Esophagus muscularis mucosa (tissue), 4 donors: ENCODE measurements at regions not wholly inside any gene's neighbourhood (a gene's known extent, or its start where the extent isn't known, plus 50 kb on each side); places are given as distances from the start of the nearest gene placed in this dataset.

Experiments
- DNase-seq: peaks from one replicate; pipeline ENCODE4 v3.0.0-alpha.2; 2017; ENCODE audit errors: extremely low spot score
- H3K27ac ChIP-seq, 4 donors: fragments of 200-600 bp; sonication (generic); replicated peaks in 1 of 4; 1 replicate in 3 of 4; 2 replicates in 1 of 4; pipeline ENCODE4 v1.5.1; 2016 to 2019; ENCODE audit warnings: mild to moderate bottlenecking in 1 of 4
- H3K27me3 ChIP-seq, 4 donors: fragments of 200-600 bp; sonication (generic); one replicate each; pipeline versions ENCODE4 v1.5.1 to v1.6.0; 2016 to 2019
- H3K36me3 ChIP-seq, 4 donors: fragments of 200-600 bp; sonication (generic); one replicate each; pipeline ENCODE4 v1.5.1; 2016 to 2019
- H3K4me1 ChIP-seq, 4 donors: fragments of 200-600 bp; sonication (generic); one replicate each; pipeline ENCODE4 v1.5.1; 2016 to 2019
- H3K4me3 ChIP-seq, 4 donors: fragments of 200-600 bp; sonication (generic); 1 replicate in 2 of 4; 2 replicates in 2 of 4; pipeline ENCODE4 v1.5.1; 2016 to 2019; ENCODE audit warnings: mild to moderate bottlenecking in 4 of 4, moderate library complexity in 1 of 4
- H3K9me3 ChIP-seq, 4 donors: fragments of 200-600 bp; sonication (generic); 1 replicate in 3 of 4; 2 replicates in 1 of 4; pipeline ENCODE4 v1.5.1; 2016 to 2019
- EP300 ChIP-seq: sonication (generic); formaldehyde crosslinking; IDR thresholded peaks from one replicate; pipeline ENCODE4 v1.6.1; 2017; ENCODE audit warnings: antibody characterized with exemption
- POLR2A ChIP-seq: fragments of 450-650 bp; IDR thresholded peaks from one replicate; pipeline ENCODE4 v1.6.1; 2017; ENCODE audit warnings: antibody characterized with exemption, moderate library complexity, mild to moderate bottlenecking, low read depth
- POLR2AphosphoS5 ChIP-seq, 2 donors: sonication (generic); formaldehyde crosslinking; IDR thresholded peaks; one replicate each; pipeline ENCODE4 v1.6.1; 2017; ENCODE audit warnings: antibody characterized with exemption in 2 of 2
- WGBS: methylation state at CpG from one replicate; pipeline ENCODE4 v1.1.5; 2018; 5-methylcytosine and 5-hydroxymethylcytosine counted together
- intact Hi-C: fragments of 100-400 bp; cut with DNase I; formaldehyde crosslinking; loops from one replicate; pipeline ENCODE4 v1.15.1; 2023
- TF ChIP-seq, protein P1 (sequence below), 3 experiments: fragments of 200-600 bp in 2 of 3; fragments of 450-650 bp in 1 of 3; sonication (generic) in 2 of 3; IDR thresholded peaks; one replicate each; pipeline ENCODE4 v1.5.1; 2017 to 2019; ENCODE audit warnings: antibody characterized with exemption in 3 of 3, mild to moderate bottlenecking in 2 of 3, moderate library complexity in 1 of 3

DNA sequence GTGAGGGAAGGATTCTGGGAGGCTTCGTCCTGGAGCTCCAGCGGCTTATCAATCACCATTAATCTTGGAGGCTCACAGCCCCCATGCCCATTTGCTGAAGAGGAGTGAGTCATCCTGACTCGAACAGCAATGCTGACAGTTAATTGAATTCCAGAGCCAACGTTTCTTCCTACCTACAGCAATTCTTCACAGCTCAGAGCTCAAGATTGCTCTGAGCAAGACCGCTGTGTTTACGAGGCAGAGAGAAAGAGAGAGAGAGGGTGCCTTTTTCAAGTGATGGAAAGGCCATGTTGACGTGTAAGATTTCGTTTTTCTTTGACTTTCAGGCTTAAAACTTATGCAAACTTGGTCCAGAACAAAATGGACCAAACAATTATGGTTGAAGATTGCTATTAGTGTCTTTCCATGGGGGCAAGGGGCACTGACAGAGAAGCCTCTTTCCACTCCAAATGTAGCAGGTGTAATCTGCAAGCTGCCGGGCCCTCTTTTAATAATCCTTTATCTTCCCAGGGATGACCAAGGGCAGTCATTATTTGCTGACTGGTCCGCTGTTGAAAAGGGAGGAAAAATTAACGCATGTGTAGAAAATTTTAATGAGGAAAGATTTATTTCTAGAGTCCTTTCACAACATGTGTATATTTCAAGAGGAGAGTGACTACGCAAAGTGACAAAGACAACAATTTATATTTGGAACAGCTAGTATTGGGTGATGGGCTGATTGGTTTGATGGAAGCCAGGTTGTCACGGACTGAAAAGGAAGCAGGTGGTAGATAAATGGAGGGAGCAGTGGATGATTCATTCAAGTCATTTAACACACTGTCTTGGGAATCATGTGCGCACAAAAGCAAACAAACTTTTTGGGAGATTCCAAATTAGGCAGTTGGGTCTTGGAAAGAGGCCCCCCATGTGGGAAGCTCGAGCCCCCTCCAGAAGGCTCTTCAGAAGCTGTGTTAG, 136.1 kb upstream of the IRF2BP2 start:
- Histone ChIP-seq H3K4me3 (no peak overlapping the region), H3K27ac (no peak overlapping the region), H3K4me1 (peaks cover 10 to 40% (median 32%) of the 10 kb centered on the region in 4 donors), H3K9me3 (no peaks in the 10 kb centered on the region), H3K36me3 (no peaks in the 10 kb centered on the region), H3K27me3 (no peaks in the 10 kb centered on the region)
- intact Hi-C loops, result loop anchor here (10.0 kb wide), 1 partner anchor 309 kb away; no protein-coding TSS in a partner anchor
- no peak for DNase-seq
- 73% methylated on average over 15 of the region's 15 CpGs for WGBS
- no peak for TF ChIP-seq EP300
- peak in 1 of 2 donors; percentile 13 for TF ChIP-seq POLR2AphosphoS5 (IDR thresholded peaks at IDR 0.05)
- no peak for TF ChIP-seq POLR2A

DNA sequence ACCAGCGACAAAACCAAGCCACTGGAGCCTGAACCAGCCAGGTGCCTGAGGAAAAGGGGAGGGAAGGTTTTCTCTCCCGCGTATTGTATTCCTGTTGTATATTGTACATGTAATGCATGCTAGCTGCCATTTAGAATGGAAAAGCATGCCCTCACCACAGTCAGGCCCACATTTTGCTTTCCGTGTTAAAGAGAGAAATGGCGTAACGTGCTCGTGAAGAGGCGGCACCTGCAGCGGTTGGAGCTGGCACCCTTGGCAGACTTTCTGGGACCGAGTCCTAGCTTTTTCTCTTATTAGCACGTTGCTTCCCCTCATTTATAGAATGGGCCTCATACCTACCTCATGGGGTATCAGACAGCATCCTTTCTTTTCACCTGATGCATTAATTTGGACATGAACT, 135.3 kb upstream of the IRF2BP2 start:
- peaks cover 4 to 36% (median 24%) of the 10 kb centered on the region in 4 donors for H3K4me1 ChIP-seq
- peak overlapping the region in 1 of 4 donors; percentile 68 for H3K27ac ChIP-seq
- H3K36me3 ChIP-seq, result no peaks in the 10 kb centered on the region
- DNase-seq, result no peak
- H3K9me3 ChIP-seq, result no peaks in the 10 kb centered on the region
- intact Hi-C loops, result loop anchor here (10.0 kb wide), 1 partner anchor 310 kb away; no protein-coding TSS in a partner anchor
- no peak for TF ChIP-seq POLR2AphosphoS5 (IDR thresholded peaks at IDR 0.05)
- TF ChIP-seq, protein P1, sequence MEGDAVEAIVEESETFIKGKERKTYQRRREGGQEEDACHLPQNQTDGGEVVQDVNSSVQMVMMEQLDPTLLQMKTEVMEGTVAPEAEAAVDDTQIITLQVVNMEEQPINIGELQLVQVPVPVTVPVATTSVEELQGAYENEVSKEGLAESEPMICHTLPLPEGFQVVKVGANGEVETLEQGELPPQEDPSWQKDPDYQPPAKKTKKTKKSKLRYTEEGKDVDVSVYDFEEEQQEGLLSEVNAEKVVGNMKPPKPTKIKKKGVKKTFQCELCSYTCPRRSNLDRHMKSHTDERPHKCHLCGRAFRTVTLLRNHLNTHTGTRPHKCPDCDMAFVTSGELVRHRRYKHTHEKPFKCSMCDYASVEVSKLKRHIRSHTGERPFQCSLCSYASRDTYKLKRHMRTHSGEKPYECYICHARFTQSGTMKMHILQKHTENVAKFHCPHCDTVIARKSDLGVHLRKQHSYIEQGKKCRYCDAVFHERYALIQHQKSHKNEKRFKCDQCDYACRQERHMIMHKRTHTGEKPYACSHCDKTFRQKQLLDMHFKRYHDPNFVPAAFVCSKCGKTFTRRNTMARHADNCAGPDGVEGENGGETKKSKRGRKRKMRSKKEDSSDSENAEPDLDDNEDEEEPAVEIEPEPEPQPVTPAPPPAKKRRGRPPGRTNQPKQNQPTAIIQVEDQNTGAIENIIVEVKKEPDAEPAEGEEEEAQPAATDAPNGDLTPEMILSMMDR (IDR thresholded peaks at IDR 0.05), result no peak
- TF ChIP-seq EP300, result no peak
- no peak for TF ChIP-seq POLR2A
- no peak overlapping the region for H3K4me3 ChIP-seq
- H3K27me3 ChIP-seq, result no peaks in the 10 kb centered on the region
- 94% methylated on average over 11 of the region's 11 CpGs for WGBS

DNA sequence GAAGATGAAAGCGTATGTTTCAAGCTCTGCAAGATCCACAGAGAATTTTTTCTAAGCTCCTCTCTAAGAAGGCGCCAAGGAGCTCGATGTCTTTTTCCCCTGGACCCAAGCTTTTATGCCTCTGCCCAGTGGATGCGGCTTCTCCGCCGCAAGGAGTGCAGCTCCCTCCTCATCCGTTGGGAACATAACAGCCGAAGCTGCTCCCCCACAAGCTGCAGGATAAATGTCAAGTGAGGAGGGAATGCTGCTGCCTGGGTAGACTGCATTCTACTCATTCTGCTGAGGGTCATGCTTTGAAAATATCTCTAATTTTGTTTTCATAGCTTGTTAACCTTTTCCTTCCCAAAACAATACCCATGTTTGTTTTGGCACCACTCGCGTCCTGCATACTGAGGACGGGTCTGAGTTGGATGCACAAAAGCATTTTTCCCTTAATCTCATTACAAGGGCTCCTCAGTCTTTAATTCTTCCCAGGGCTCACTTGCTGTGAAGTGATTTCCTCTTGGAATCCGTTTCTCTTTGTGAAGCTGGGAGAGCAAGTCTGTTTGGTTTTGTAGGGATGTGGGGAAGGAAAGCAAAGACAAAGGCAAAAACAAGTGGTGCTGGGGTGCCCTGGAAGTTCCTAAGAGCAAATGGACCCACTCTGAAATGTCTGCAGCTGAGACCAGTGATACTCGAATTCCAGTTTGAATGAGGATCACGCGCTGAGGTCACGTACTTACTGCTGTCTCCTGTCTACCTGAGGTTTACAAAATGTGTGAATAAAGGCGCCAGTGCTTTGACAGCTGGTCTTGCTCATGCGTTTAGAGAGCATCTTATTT, 134.0 kb upstream of the IRF2BP2 start:
- H3K36me3 ChIP-seq, result no peaks in the 10 kb centered on the region
- intact Hi-C loops, result loop anchor here (10.0 kb wide), 1 partner anchor 311 kb away; no protein-coding TSS in a partner anchor
- 17% methylated on average over 17 of the region's 18 CpGs for WGBS
- H3K9me3 ChIP-seq, result no peaks in the 10 kb centered on the region
- DNase-seq, result no peak
- no peak for TF ChIP-seq EP300
- no peak for TF ChIP-seq POLR2A
- TF ChIP-seq POLR2AphosphoS5 (IDR thresholded peaks at IDR 0.05), result peak in 1 of 2 donors; percentile 7
- TF ChIP-seq, protein P1 (IDR thresholded peaks at IDR 0.05), result peak in 1 of 3 experiments; percentile 22
- H3K4me3 ChIP-seq, result peak overlapping the region; percentile 1 to 24 (median 20)
- peak overlapping the region; percentile 53 to 68 (median 61) for H3K27ac ChIP-seq
- H3K27me3 ChIP-seq, result no peaks in the 10 kb centered on the region
- H3K4me1 ChIP-seq, result peaks cover 4 to 36% (median 23%) of the 10 kb centered on the region in 4 donors

DNA sequence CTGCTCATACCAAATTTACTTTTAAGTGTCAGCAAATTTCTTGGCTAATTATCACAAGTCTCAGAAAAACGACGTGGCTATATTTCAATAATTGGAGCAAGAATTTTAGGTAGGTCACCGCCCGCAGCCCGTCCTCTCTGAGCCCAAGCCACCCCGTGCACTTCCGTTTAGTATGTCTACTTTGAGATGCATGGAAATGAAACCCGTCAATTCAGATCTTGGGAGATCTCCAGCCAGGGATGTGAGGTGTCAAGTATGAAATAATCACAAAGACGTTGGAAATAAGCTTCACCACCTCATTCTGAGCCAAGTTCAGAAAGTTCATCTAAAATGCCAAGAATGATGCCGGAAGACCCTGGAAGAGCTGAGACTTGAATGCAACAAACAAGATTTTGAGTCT, 132.6 kb upstream of the IRF2BP2 start:
- H3K9me3 ChIP-seq, result no peaks in the 10 kb centered on the region
- no peak overlapping the region for H3K4me3 ChIP-seq
- DNase-seq, result no peak
- no peaks in the 10 kb centered on the region for H3K27me3 ChIP-seq
- no peaks in the 10 kb centered on the region for H3K36me3 ChIP-seq
- peaks cover 4 to 36% (median 23%) of the 10 kb centered on the region in 4 donors for H3K4me1 ChIP-seq
- TF ChIP-seq POLR2A (no peak), POLR2AphosphoS5 (IDR thresholded peaks at IDR 0.05) (no peak), EP300 (no peak)
- TF ChIP-seq, protein P1 (IDR thresholded peaks at IDR 0.05), result no peak
- 71% methylated on average over 10 of the region's 10 CpGs for WGBS
- H3K27ac ChIP-seq, result peak overlapping the region in 1 of 4 donors; percentile 63
- intact Hi-C loops, result loop anchor here (10.0 kb wide), 1 partner anchor 312 kb away; no protein-coding TSS in a partner anchor
